ENCODE measurements at regions not wholly inside any gene's neighbourhood (a gene's known extent, or its start where the extent isn't known, plus 50 kb on each side); places are given as distances from the start of the nearest gene placed in this dataset.
"Not testable (repeated sequence)": the region's sequence is repeated elsewhere in the genome, so short reads cannot be mapped to it uniquely, and the experiment has no call there.

DNA sequence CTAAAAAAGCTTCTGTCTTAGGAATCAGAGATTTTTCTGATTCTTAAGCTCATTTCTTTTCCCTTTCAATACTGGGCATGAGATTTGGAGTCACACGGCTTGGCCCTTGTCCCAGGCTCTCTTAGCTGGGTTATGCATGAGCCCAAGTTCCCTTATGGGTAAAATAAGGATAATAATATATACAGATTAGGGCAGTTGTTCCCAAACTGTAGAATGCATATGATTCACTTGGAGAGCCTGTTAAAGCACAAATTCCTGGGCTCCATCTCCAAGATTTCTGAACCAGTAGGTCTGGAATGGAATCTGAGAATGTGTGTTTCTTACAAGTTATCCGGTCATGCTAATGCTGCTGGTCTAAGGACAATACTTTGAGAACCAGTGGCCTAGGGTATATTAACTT lies 154.0 kb downstream of the REEP3 start:
- TF ChIP-seq EZH2 (IDR thresholded peaks at IDR 0.05; ENCODE audit: borderline replicate concordance), result no peak
- TF ChIP-seq EZH2phosphoT487 (IDR thresholded peaks at IDR 0.05; ENCODE audit: low read depth, severe bottlenecking, unreplicated experiment), result no peak
- TF ChIP-seq CTCF (IDR thresholded peaks at IDR 0.05; ENCODE audit: poor library complexity), result no peak
- H3K36me3 ChIP-seq (replicated peaks; ENCODE audit: insufficient read depth, low read depth), result no peaks in the 10 kb centered on the region
- 82% methylated on average over 2 of the region's 2 CpGs for WGBS (ENCODE audit: low lambda C conversion rate, missing lambda C conversion rate)
- H4K20me1 ChIP-seq (ENCODE audit: insufficient read depth, poor library complexity, severe bottlenecking), result no peaks in the 10 kb centered on the region
- DNase-seq (ENCODE audit: low spot score), result no peak
- no peaks in the 10 kb centered on the region for H3K79me2 ChIP-seq
- H2AFZ ChIP-seq, result no peak overlapping the region
- H3K9me2 ChIP-seq (replicated peaks; ENCODE audit: insufficient read depth), result no peaks in the 10 kb centered on the region
- H3K4me2 ChIP-seq, result no peak overlapping the region
- no peaks in the 10 kb centered on the region for H3K27me3 ChIP-seq
- no peaks in the 10 kb centered on the region for H3K9me3 ChIP-seq (ENCODE audit: low read depth)
- H3K4me3 ChIP-seq, result no peak overlapping the region
- H3K27ac ChIP-seq, result no peak overlapping the region
- peaks cover 10% of the 10 kb centered on the region for H3K4me1 ChIP-seq (ENCODE audit: insufficient read depth)

- H3K4me1 ChIP-seq (ENCODE audit: insufficient read depth), result peaks cover 4% of the 10 kb centered on the region
- TF ChIP-seq EZH2 (IDR thresholded peaks at IDR 0.05; ENCODE audit: borderline replicate concordance) (no peak), EZH2phosphoT487 (IDR thresholded peaks at IDR 0.05; ENCODE audit: low read depth, severe bottlenecking, unreplicated experiment) (no peak), CTCF (IDR thresholded peaks at IDR 0.05; ENCODE audit: poor library complexity) (no peak)
- no peaks in the 10 kb centered on the region for H3K36me3 ChIP-seq (replicated peaks; ENCODE audit: insufficient read depth, low read depth)
- no peak overlapping the region for H2AFZ ChIP-seq
- no peaks in the 10 kb centered on the region for H3K79me2 ChIP-seq
- no peaks in the 10 kb centered on the region for H3K9me3 ChIP-seq (ENCODE audit: low read depth)
- no peaks in the 10 kb centered on the region for H3K27me3 ChIP-seq
- H3K4me2 ChIP-seq, result no peak overlapping the region
- 68% methylated on average over 2 of the region's 2 CpGs for WGBS (ENCODE audit: low lambda C conversion rate, missing lambda C conversion rate)
- no peaks in the 10 kb centered on the region for H4K20me1 ChIP-seq (ENCODE audit: insufficient read depth, poor library complexity, severe bottlenecking)
- H3K9me2 ChIP-seq (replicated peaks; ENCODE audit: insufficient read depth), result no peaks in the 10 kb centered on the region
- H3K27ac ChIP-seq, result no peak overlapping the region
- no peak for DNase-seq (ENCODE audit: low spot score)
- no peak overlapping the region for H3K4me3 ChIP-seq
Observed at GRCh38 chr10:63677001-63677400, 155.8 kb downstream of the REEP3 start.

GRCh38 chr10:63680545-63680944 lies 159.3 kb downstream of the REEP3 start:
- H4K20me1 ChIP-seq (ENCODE audit: insufficient read depth, poor library complexity, severe bottlenecking); H3K4me2 ChIP-seq; H3K36me3 ChIP-seq (replicated peaks; ENCODE audit: insufficient read depth, low read depth); H2AFZ ChIP-seq; H3K9me2 ChIP-seq (replicated peaks; ENCODE audit: insufficient read depth); H3K27ac ChIP-seq; H3K79me2 ChIP-seq; H3K4me3 ChIP-seq; DNase-seq (ENCODE audit: low spot score); H3K4me1 ChIP-seq (ENCODE audit: insufficient read depth); H3K9me3 ChIP-seq (ENCODE audit: low read depth); H3K27me3 ChIP-seq: not testable (repeated sequence)
- WGBS (ENCODE audit: low lambda C conversion rate, missing lambda C conversion rate), result 100% methylated on average over 1 of the region's 1 CpG

DNA sequence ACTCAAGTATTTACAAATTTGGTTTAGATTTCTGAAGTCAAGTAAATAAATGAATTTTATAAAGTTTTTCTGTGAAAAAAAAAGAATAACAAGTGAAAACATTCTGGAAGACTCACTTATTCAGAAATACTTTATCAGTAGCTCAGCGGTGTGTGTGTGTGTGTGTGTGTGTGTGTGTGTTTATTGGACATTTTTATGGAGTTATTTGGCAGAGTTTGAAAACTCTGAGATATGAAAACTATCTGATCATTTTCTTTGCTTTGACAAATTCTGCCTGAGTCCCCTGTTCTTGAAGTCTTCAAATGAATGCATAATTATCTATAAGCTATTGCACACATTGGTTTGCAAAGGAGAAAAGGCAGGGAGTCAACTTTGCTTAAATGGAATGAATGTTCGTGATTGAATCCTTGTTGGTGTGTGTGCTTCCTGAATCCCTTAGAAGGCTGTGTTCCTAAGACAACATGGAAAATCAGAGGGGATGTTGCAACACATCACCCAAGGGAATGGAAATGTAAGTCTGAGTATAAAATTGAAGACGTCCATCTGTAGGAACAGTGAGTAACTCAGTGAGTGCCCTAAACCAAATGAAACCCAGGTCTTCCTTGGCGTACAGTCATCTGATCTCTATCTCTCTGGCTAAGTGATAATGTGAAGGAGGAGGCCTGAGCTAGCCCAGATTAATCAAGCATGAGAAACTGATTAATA lies 160.9 kb downstream of the REEP3 start:
- H3K9me2 ChIP-seq (replicated peaks; ENCODE audit: insufficient read depth), result no peaks in the 10 kb centered on the region
- 55% methylated on average over 4 of the region's 4 CpGs for WGBS (ENCODE audit: low lambda C conversion rate, missing lambda C conversion rate)
- H4K20me1 ChIP-seq (ENCODE audit: insufficient read depth, poor library complexity, severe bottlenecking), result no peaks in the 10 kb centered on the region
- peak overlapping the region; percentile 28 for H3K27ac ChIP-seq
- no peak overlapping the region for H3K4me3 ChIP-seq
- peak; percentile 37 for DNase-seq (ENCODE audit: low spot score)
- no peaks in the 10 kb centered on the region for H3K79me2 ChIP-seq
- TF ChIP-seq CTCF (IDR thresholded peaks at IDR 0.05; ENCODE audit: poor library complexity), result no peak
- TF ChIP-seq EZH2phosphoT487 (IDR thresholded peaks at IDR 0.05; ENCODE audit: low read depth, severe bottlenecking, unreplicated experiment), result no peak
- TF ChIP-seq EZH2 (IDR thresholded peaks at IDR 0.05; ENCODE audit: borderline replicate concordance), result no peak
- no peaks in the 10 kb centered on the region for H3K9me3 ChIP-seq (ENCODE audit: low read depth)
- no peaks in the 10 kb centered on the region for H3K36me3 ChIP-seq (replicated peaks; ENCODE audit: insufficient read depth, low read depth)
- peaks cover 4% of the 10 kb centered on the region for H3K4me1 ChIP-seq (ENCODE audit: insufficient read depth)
- H3K4me2 ChIP-seq, result no peak overlapping the region
- H3K27me3 ChIP-seq, result no peaks in the 10 kb centered on the region
- H2AFZ ChIP-seq, result no peak overlapping the region

DNA sequence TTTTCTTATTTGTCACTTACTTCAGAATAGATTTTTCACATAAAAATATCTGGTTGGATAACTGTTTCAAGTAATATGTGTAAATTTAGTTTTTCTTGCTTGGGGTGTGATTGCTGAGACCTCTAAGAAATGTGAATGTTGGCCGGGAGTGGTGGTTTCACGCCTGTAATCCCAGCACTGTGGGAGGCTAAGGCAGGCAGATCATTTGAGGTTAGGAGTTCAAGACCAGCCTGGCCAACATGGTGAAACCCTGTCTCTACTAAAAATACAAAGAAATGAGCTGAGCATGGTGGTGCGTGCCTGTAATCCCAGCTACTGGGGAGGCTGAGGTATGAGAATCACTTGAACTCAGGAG lies 161.5 kb downstream of the REEP3 start:
- not testable (repeated sequence) for H2AFZ ChIP-seq; H3K4me1 ChIP-seq (ENCODE audit: insufficient read depth); H3K36me3 ChIP-seq (replicated peaks; ENCODE audit: insufficient read depth, low read depth); H3K9me2 ChIP-seq (replicated peaks; ENCODE audit: insufficient read depth); H3K4me3 ChIP-seq; H3K9me3 ChIP-seq (ENCODE audit: low read depth); H4K20me1 ChIP-seq (ENCODE audit: insufficient read depth, poor library complexity, severe bottlenecking); H3K27me3 ChIP-seq; DNase-seq (ENCODE audit: low spot score); H3K79me2 ChIP-seq; H3K4me2 ChIP-seq
- H3K27ac ChIP-seq, result peak overlapping the region; percentile 28
- WGBS (ENCODE audit: low lambda C conversion rate, missing lambda C conversion rate), result 97% methylated on average over 3 of the region's 3 CpGs

Data from hepatocyte (in vitro differentiated cells).